Transverse colon (tissue), 4 donors: ENCODE measurements at regions not wholly inside any gene's neighbourhood (a gene's known extent, or its start where the extent isn't known, plus 50 kb on each side); places are given as distances from the start of the nearest gene placed in this dataset.

Experiments
- DNase-seq: peaks from one replicate; pipeline ENCODE4 v3.0.0-alpha.2; 2019
- H3K27ac ChIP-seq, 4 donors: fragments of 200-600 bp; sonication (generic); 2 replicates each; pipeline ENCODE4 v1.5.1; 2016 to 2018; ENCODE audit warnings: inconsistent platforms in 4 of 4
- H3K27me3 ChIP-seq: fragments of 200-600 bp; sonication (generic); 2 replicates; pipeline ENCODE4 v1.5.1; 2017; ENCODE audit warnings: inconsistent platforms
- H3K36me3 ChIP-seq, 4 donors: fragments of 200-600 bp; sonication (generic); 2 replicates each; pipeline ENCODE4 v1.5.1; 2017 to 2019; ENCODE audit warnings: inconsistent platforms in 4 of 4
- H3K4me1 ChIP-seq, 4 donors: fragments of 200-600 bp; sonication (generic); 2 replicates each; pipeline ENCODE4 v1.5.1; 2017 to 2020; ENCODE audit warnings: inconsistent platforms in 4 of 4
- H3K4me3 ChIP-seq, 4 donors: fragments of 200-600 bp; sonication (generic); 1 replicate in 1 of 4; 2 replicates in 3 of 4; pipeline versions ENCODE4 v1.5.1 to v1.6.1; 2017 to 2019; ENCODE audit warnings: inconsistent platforms in 4 of 4
- H3K9me3 ChIP-seq, 2 donors: fragments of 200-600 bp; sonication (generic); 2 replicates each; pipeline ENCODE4 v1.5.1; 2017 to 2019; ENCODE audit warnings: inconsistent platforms in 2 of 2
- EP300 ChIP-seq: sonication (generic); formaldehyde crosslinking; IDR thresholded peaks from one replicate; pipeline ENCODE4 v1.6.1; 2017; ENCODE audit warnings: antibody characterized with exemption, low read depth
- POLR2A ChIP-seq: fragments of 450-650 bp; IDR thresholded peaks from one replicate; pipeline ENCODE4 v1.6.1; 2016; ENCODE audit warnings: antibody characterized with exemption, mild to moderate bottlenecking, moderate library complexity
- POLR2AphosphoS5 ChIP-seq, 3 donors: sonication (generic); formaldehyde crosslinking; IDR thresholded peaks; one replicate each; pipeline ENCODE4 v1.6.1; 2016; ENCODE audit warnings: antibody characterized with exemption in 3 of 3
- WGBS, 2 donors: methylation state at CpG; one replicate each; pipeline ENCODE4 v1.1.5; 2018; ENCODE audit warnings: low coverage in 1 of 2; 5-methylcytosine and 5-hydroxymethylcytosine counted together
- in situ Hi-C, 4 donors: fragments of 200-750 bp; cut with MboI; loops; one replicate each; pipeline versions ENCODE4 v1.15.0 to v1.15.1; 2017; ENCODE audit warnings: low sequenced_read_pairs in 3 of 4, low pct_ligation_motif_present in 1 of 4, low pct_unique_long_range_greater_than_20kb in 1 of 4
- intact Hi-C: fragments of 100-400 bp; cut with DNase I; formaldehyde crosslinking; loops from one replicate; pipeline ENCODE4 v1.15.1; 2023; ENCODE audit warnings: low total_unique reads
- TF ChIP-seq, protein P1 (sequence below), 5 experiments: fragments of 200-600 bp in 3 of 5; fragments of 450-650 bp in 2 of 5; sonication (generic) in 3 of 5; IDR thresholded peaks; 1 replicate in 2 of 5; 2 replicates in 3 of 5; pipeline ENCODE4 v1.5.1; 2016 to 2017; ENCODE audit warnings: antibody characterized with exemption in 5 of 5, inconsistent platforms in 3 of 5, mild to moderate bottlenecking in 2 of 5, moderate library complexity in 1 of 5

GRCh38 chr10:62692085-62692484 is 112.4 kb upstream of the ADO start:
- TF ChIP-seq POLR2AphosphoS5 (IDR thresholded peaks at IDR 0.05) (no peak), POLR2A (no peak), EP300 (no peak)
- TF ChIP-seq, protein P1, sequence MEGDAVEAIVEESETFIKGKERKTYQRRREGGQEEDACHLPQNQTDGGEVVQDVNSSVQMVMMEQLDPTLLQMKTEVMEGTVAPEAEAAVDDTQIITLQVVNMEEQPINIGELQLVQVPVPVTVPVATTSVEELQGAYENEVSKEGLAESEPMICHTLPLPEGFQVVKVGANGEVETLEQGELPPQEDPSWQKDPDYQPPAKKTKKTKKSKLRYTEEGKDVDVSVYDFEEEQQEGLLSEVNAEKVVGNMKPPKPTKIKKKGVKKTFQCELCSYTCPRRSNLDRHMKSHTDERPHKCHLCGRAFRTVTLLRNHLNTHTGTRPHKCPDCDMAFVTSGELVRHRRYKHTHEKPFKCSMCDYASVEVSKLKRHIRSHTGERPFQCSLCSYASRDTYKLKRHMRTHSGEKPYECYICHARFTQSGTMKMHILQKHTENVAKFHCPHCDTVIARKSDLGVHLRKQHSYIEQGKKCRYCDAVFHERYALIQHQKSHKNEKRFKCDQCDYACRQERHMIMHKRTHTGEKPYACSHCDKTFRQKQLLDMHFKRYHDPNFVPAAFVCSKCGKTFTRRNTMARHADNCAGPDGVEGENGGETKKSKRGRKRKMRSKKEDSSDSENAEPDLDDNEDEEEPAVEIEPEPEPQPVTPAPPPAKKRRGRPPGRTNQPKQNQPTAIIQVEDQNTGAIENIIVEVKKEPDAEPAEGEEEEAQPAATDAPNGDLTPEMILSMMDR (IDR thresholded peaks at IDR 0.05) = no peak
- no peak overlapping the region for H3K4me3 ChIP-seq
- H3K27me3 ChIP-seq = no peaks in the 10 kb centered on the region
- WGBS, 2 donors = 69 to 90% methylated on average over 2 to 5 of the region's 5 CpGs
- in situ Hi-C loops (no loop called here), intact Hi-C loops (no loop called here)
- no peak overlapping the region for H3K27ac ChIP-seq
- peaks cover 0 to 7% (median 0%) of the 10 kb centered on the region in 4 donors for H3K4me1 ChIP-seq
- DNase-seq = no peak
- no peaks in the 10 kb centered on the region for H3K36me3 ChIP-seq
- H3K9me3 ChIP-seq = no peaks in the 10 kb centered on the region

DNA sequence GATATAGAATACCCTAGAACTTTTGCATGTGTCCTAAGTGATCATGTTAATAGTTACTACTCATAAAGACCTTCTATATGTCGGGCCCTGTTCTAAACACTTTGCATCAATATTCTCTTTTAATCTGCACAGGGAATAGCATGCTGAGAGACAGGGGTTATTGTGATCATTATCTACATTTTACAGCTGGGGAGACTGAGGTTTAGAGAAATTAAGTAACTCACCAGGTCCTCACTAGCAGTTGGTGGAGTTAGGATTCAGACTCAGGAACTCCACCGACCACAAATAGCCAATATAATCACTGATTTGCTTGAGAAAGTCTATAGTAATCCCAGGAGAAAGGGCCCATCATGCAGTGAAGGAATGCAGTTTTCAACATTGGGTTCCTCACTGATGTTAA is 111.2 kb upstream of the ADO start:
- no peak overlapping the region for H3K4me3 ChIP-seq
- DNase-seq = no peak
- intact Hi-C loops (no loop called here), in situ Hi-C loops (no loop called here)
- H3K4me1 ChIP-seq = peaks cover 0 to 7% (median 0%) of the 10 kb centered on the region in 4 donors
- 80 to 86% methylated on average over 1 to 2 of the region's 2 CpGs for WGBS, 2 donors
- peaks cover 0 to under 1% of the 10 kb centered on the region in 2 donors for H3K9me3 ChIP-seq
- no peak overlapping the region for H3K27ac ChIP-seq
- H3K27me3 ChIP-seq = no peaks in the 10 kb centered on the region
- TF ChIP-seq POLR2AphosphoS5 (IDR thresholded peaks at IDR 0.05) (no peak), EP300 (no peak), POLR2A (no peak)
- TF ChIP-seq, protein P1 (IDR thresholded peaks at IDR 0.05) = no peak
- H3K36me3 ChIP-seq = no peaks in the 10 kb centered on the region

DNA sequence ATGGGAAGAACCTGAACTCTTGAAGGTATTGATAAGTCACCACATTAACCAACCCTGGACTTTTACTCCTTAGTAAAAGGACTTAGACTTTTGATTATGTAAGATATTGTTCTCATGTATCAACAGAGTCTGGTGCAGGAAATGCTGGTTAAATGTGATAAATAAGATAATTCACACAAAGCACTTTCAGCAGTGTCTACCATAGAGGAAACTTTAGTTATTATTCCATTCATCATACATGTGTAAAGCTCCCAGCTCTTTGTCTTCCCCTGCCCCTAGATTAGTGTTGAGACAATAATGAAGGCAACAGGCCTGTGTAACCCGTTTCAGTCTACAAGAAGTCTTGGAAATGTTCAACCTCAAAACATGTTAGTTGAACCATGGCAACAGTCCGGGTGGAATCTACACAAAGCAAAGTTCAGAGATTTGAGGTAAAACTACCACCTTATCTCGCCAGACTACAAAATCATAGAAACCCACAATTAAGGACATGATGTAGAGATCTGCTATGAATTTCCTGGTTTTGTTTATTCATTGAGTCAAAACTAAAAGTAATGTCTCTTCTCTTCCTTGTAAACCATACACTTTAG is 109.9 kb upstream of the ADO start:
- TF ChIP-seq POLR2A = no peak
- TF ChIP-seq, protein P1 (IDR thresholded peaks at IDR 0.05) = no peak
- no peak for TF ChIP-seq EP300
- no peak for TF ChIP-seq POLR2AphosphoS5 (IDR thresholded peaks at IDR 0.05)
- DNase-seq = no peak
- no peak overlapping the region for H3K4me3 ChIP-seq
- in situ Hi-C loops (no loop called here), intact Hi-C loops (no loop called here)
- no peaks in the 10 kb centered on the region for H3K36me3 ChIP-seq
- WGBS, 2 donors = 33 to 38% methylated on average over 1 to 3 of the region's 3 CpGs
- H3K27ac ChIP-seq = no peak overlapping the region
- H3K27me3 ChIP-seq = no peaks in the 10 kb centered on the region
- H3K9me3 ChIP-seq = peaks cover 11 to 13% of the 10 kb centered on the region in 2 donors
- peaks cover 0 to under 1% (median 0%) of the 10 kb centered on the region in 4 donors for H3K4me1 ChIP-seq

- in situ Hi-C loops (no loop called here), intact Hi-C loops (no loop called here)
- H3K9me3 ChIP-seq = peaks cover 16 to 17% of the 10 kb centered on the region in 2 donors
- no peak for TF ChIP-seq POLR2AphosphoS5 (IDR thresholded peaks at IDR 0.05)
- TF ChIP-seq, protein P1 (IDR thresholded peaks at IDR 0.05) = no peak
- no peak for TF ChIP-seq EP300
- TF ChIP-seq POLR2A = no peak
- no peaks in the 10 kb centered on the region for H3K27me3 ChIP-seq
- no peak overlapping the region for H3K4me3 ChIP-seq
- H3K27ac ChIP-seq = no peak overlapping the region
- no peaks in the 10 kb centered on the region for H3K4me1 ChIP-seq
- no peaks in the 10 kb centered on the region for H3K36me3 ChIP-seq
- no peak for DNase-seq
- WGBS, 2 donors = 56 to 59% methylated on average over 1 to 2 of the region's 2 CpGs
Observed at GRCh38 chr10:62696798-62697197, 107.7 kb upstream of the ADO start.
